Subcutaneous abdominal adipose tissue (tissue), 5 donors: ENCODE measurements at regions not wholly inside any gene's neighbourhood (a gene's known extent, or its start where the extent isn't known, plus 50 kb on each side); places are given as distances from the start of the nearest gene placed in this dataset.

Experiments used
- H3K27ac ChIP-seq: one replicate; pipeline ENCODE4 v1.7.0; 2013; ENCODE audit warnings: low read depth, mild to moderate bottlenecking, inconsistent platforms, low read length, moderate library complexity
- H3K27me3 ChIP-seq, 5 donors: one replicate each; pipeline ENCODE4 v1.7.0; 2013; ENCODE audit warnings: low read length in 5 of 5, inconsistent platforms in 1 of 5; ENCODE audit not compliant: control insufficient read depth in 5 of 5, insufficient read depth in 4 of 5
- H3K36me3 ChIP-seq, 5 donors: one replicate each; pipeline ENCODE4 v1.7.0; 2013; ENCODE audit warnings: low read length in 5 of 5; ENCODE audit not compliant: control insufficient read depth in 5 of 5, insufficient read depth in 5 of 5
- H3K4me1 ChIP-seq, 5 donors: one replicate each; pipeline ENCODE4 v1.7.0; 2013; ENCODE audit warnings: low read length in 5 of 5, mild to moderate bottlenecking in 3 of 5, moderate library complexity in 1 of 5; ENCODE audit not compliant: control insufficient read depth in 5 of 5, insufficient read depth in 5 of 5
- H3K4me3 ChIP-seq, 5 donors: one replicate each; pipeline ENCODE4 v1.7.0; 2013; ENCODE audit warnings: low read length in 5 of 5, low read depth in 1 of 5
- H3K9ac ChIP-seq, 5 donors: one replicate each; pipeline ENCODE4 v1.7.0; 2013; ENCODE audit warnings: low read length in 5 of 5, mild to moderate bottlenecking in 4 of 5, moderate library complexity in 3 of 5
- H3K9me3 ChIP-seq, 5 donors: one replicate each; pipeline ENCODE4 v1.7.0; 2013; ENCODE audit warnings: low read length in 5 of 5; ENCODE audit not compliant: control insufficient read depth in 5 of 5
- donor health status: healthy.
- donor health status: healthy.
- donor health status: healthy.
- donor health status: healthy.
- donor health status: healthy.

GRCh38 chrX:125193921-125194320 lies 125.8 kb upstream of the TEX13C start:
- Histone ChIP-seq H3K4me1 (no peaks in the 10 kb centered on the region), H3K9ac (no peak overlapping the region), H3K27me3 (no peaks in the 10 kb centered on the region), H3K4me3 (no peak overlapping the region), H3K36me3 (no peaks in the 10 kb centered on the region), H3K9me3 (no peaks in the 10 kb centered on the region), H3K27ac (no peak overlapping the region)

GRCh38 chrX:125198546-125198945 lies 121.1 kb upstream of the TEX13C start:
- Histone ChIP-seq H3K36me3 (no peaks in the 10 kb centered on the region), H3K9me3 (no peaks in the 10 kb centered on the region), H3K27me3 (peaks cover 0 to 10% (median 6%) of the 10 kb centered on the region in 5 donors), H3K4me1 (peaks cover 0 to 9% (median 3%) of the 10 kb centered on the region in 5 donors), H3K27ac (no peak overlapping the region), H3K4me3 (no peak overlapping the region), H3K9ac (no peak overlapping the region)

DNA sequence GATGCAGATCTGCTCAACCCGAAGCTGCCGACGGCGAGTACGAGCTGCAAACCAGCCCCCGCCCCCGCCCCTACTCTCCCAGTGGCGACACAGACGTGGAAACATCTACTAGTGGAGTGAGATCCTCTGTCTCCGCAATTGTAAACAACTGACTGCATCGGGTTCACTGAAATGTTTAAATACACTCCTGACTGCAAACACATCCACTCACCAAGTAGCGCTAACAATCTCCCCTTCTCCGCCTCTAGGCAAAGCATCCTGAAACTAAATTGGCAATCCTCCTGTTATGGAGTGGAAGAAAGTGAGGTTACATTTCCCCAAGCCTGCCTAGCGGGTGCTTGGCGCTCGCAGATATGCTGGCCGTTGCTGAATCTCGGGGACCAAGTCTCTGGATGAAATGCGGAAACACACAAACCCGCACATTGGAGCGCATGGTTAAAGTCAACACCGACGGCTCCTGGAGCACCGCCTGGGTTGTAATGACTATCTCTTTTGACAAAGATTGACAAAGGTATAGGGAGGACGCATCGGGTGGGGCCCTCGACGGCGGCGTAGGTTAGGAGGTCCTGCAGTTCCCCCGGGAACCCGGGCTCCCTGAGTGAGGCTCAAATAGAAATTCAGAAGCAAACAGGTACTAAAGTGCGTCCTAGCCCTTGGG lies 117.0 kb upstream of the TEX13C start:
- Histone ChIP-seq H3K36me3 (no peaks in the 10 kb centered on the region), H3K4me1 (peaks cover 0 to 24% (median 9%) of the 10 kb centered on the region in 5 donors), H3K9me3 (no peaks in the 10 kb centered on the region), H3K9ac (no peak overlapping the region), H3K4me3 (peak overlapping the region; percentile 61 to 77 (median 66)), H3K27me3 (peaks cover 0 to 15% (median 6%) of the 10 kb centered on the region in 5 donors), H3K27ac (no peak overlapping the region)

GRCh38 chrX:125203365-125203736 lies 116.3 kb upstream of the TEX13C start:
- no peaks in the 10 kb centered on the region for H3K9me3 ChIP-seq
- no peak overlapping the region for H3K9ac ChIP-seq
- no peaks in the 10 kb centered on the region for H3K36me3 ChIP-seq
- H3K4me3 ChIP-seq = peak overlapping the region; percentile 61 to 77 (median 66)
- peaks cover 0 to 24% (median 9%) of the 10 kb centered on the region in 5 donors for H3K4me1 ChIP-seq
- peaks cover 0 to 15% (median 6%) of the 10 kb centered on the region in 5 donors for H3K27me3 ChIP-seq
- no peak overlapping the region for H3K27ac ChIP-seq

- H3K36me3 ChIP-seq = no peaks in the 10 kb centered on the region
- peak overlapping the region; percentile 61 to 75 (median 66) for H3K4me3 ChIP-seq
- peaks cover 0 to 24% (median 9%) of the 10 kb centered on the region in 5 donors for H3K4me1 ChIP-seq
- peaks cover 0 to 15% (median 6%) of the 10 kb centered on the region in 5 donors for H3K27me3 ChIP-seq
- no peaks in the 10 kb centered on the region for H3K9me3 ChIP-seq
- peak overlapping the region in 2 of 5 donors; percentile 24 to 35 for H3K9ac ChIP-seq
- no peak overlapping the region for H3K27ac ChIP-seq
These were observed 115.7 kb upstream of the TEX13C start for GRCh38 chrX:125203737-125204578.

GRCh38 chrX:125204681-125205132 lies 115.0 kb upstream of the TEX13C start:
- Histone ChIP-seq H3K9ac (peak overlapping the region in 1 of 5 donors; percentile 45), H3K36me3 (no peaks in the 10 kb centered on the region), H3K9me3 (no peaks in the 10 kb centered on the region), H3K4me3 (peak overlapping the region; percentile 46 to 75 (median 66)), H3K27ac (no peak overlapping the region), H3K27me3 (peaks cover 0 to 15% (median 6%) of the 10 kb centered on the region in 5 donors), H3K4me1 (peaks cover 0 to 24% (median 9%) of the 10 kb centered on the region in 5 donors)

- H3K36me3 ChIP-seq = no peaks in the 10 kb centered on the region
- no peaks in the 10 kb centered on the region for H3K9me3 ChIP-seq
- peak overlapping the region; percentile 52 for H3K27ac ChIP-seq
- peak overlapping the region; percentile 61 to 77 (median 66) for H3K4me3 ChIP-seq
- H3K27me3 ChIP-seq = peaks cover 0 to 15% (median 6%) of the 10 kb centered on the region in 5 donors
- H3K9ac ChIP-seq = peak overlapping the region in 3 of 5 donors; percentile 45 to 73 (median 56)
- H3K4me1 ChIP-seq = peaks cover 0 to 24% (median 9%) of the 10 kb centered on the region in 5 donors
These were observed 114.3 kb upstream of the TEX13C start for GRCh38 chrX:125205133-125205917.

GRCh38 chrX:125205918-125206665 lies 113.6 kb upstream of the TEX13C start:
- Histone ChIP-seq H3K4me3 (peak overlapping the region; percentile 61 to 77 (median 66)), H3K9me3 (no peaks in the 10 kb centered on the region), H3K9ac (peak overlapping the region in 2 of 5 donors; percentile 56 to 73), H3K4me1 (peaks cover 0 to 24% (median 9%) of the 10 kb centered on the region in 5 donors), H3K36me3 (no peaks in the 10 kb centered on the region), H3K27me3 (peaks cover 0 to 15% (median 6%) of the 10 kb centered on the region in 5 donors), H3K27ac (peak overlapping the region; percentile 52)

- Histone ChIP-seq H3K27me3 (peaks cover 0 to 5% (median 3%) of the 10 kb centered on the region in 5 donors), H3K36me3 (no peaks in the 10 kb centered on the region), H3K4me1 (peaks cover 0 to 10% (median 6%) of the 10 kb centered on the region in 5 donors), H3K9me3 (no peaks in the 10 kb centered on the region), H3K27ac (no peak overlapping the region), H3K4me3 (no peak overlapping the region), H3K9ac (no peak overlapping the region)
These were observed 109.5 kb upstream of the TEX13C start for GRCh38 chrX:125210146-125210545.
